HepG2 (cell line): ENCODE measurements at regions not wholly inside any gene's neighbourhood (a gene's known extent, or its start where the extent isn't known, plus 50 kb on each side); places are given as distances from the start of the nearest gene placed in this dataset.

Source experiments
- ATAC-seq: fragments of 200-7000 bp; cut with Tn5 transposase; 3 replicates; pipeline ENCODE4 v1.9.1; 2020; ENCODE audit warnings: mild to moderate bottlenecking, moderate library complexity
- BruUV-seq: library from RNA; stranded (reverse); fragments of 400-500 nt; replicated peaks from 2 replicates; lab custom pipeline; 2021; lab: Mats Ljungman, UMichigan
- CTCF ChIA-PET: fragments of 300-600 bp; formaldehyde crosslinking; extraction: SDS; loops from one replicate; lab custom pipeline; 2021; ENCODE audit warnings: low total read pairs, inconsistent platforms, low intra/inter-chr PET ratio; lab: Yijun Ruan, JAX
- POLR2A ChIA-PET: fragments of 350-600 bp; sonication (Branson Sonifier 250); formaldehyde crosslinking; loops from one replicate; lab custom pipeline; 2020; ENCODE audit warnings: antibody characterized with exemption, inconsistent platforms; lab: Yijun Ruan, JAX
- DNase-seq: peaks from one replicate; pipeline ENCODE4 v3.0.0-alpha.2; 2015; ENCODE audit warnings: low spot score
- FAIRE-seq: peaks from 3 replicates; lab custom pipeline; 2011; peaks lifted over from hg19 to GRCh38; lab: Jason Lieb, UNC
- H2AFZ ChIP-seq: one replicate; pipeline ENCODE4 v1.6.1; 2011; ENCODE audit warnings: low read length, inconsistent platforms
- H3K27ac ChIP-seq: fragments of 300-600 bp; 3 replicates; pipeline ENCODE4 v1.8.0; 2011; ENCODE audit warnings: mixed run types, mild to moderate bottlenecking, mixed read lengths, low read length, inconsistent platforms; ENCODE audit not compliant: insufficient read depth; ENCODE audit errors: extremely low read length
- H3K27me3 ChIP-seq, 2 experiments: fragments of 200-600 bp in 1 of 2; 2 replicates in 1 of 2; 3 replicates in 1 of 2; pipeline versions ENCODE4 v1.6.0 to v1.8.0; 2011; ENCODE audit warnings: low read length in 2 of 2, mild to moderate bottlenecking in 2 of 2, moderate library complexity in 2 of 2, inconsistent platforms in 1 of 2; ENCODE audit not compliant: insufficient read depth in 2 of 2, control insufficient read depth in 1 of 2
- H3K36me3 ChIP-seq, 2 experiments: fragments of 200-600 bp in 1 of 2; replicated peaks in 1 of 2; 2 replicates in 1 of 2; 3 replicates in 1 of 2; pipeline versions ENCODE4 v1.5.1 to v1.8.0; 2011; ENCODE audit warnings: low read length in 2 of 2, inconsistent platforms in 1 of 2; ENCODE audit not compliant: insufficient read depth in 2 of 2, control insufficient read depth in 1 of 2
- H3K4me1 ChIP-seq: 2 replicates; pipeline ENCODE4 v1.5.1; 2012; ENCODE audit warnings: low read length, inconsistent platforms; ENCODE audit not compliant: insufficient read depth
- H3K4me2 ChIP-seq: 2 replicates; pipeline ENCODE4 v1.6.0; 2011; ENCODE audit warnings: low read depth, low read length, inconsistent platforms
- H3K4me3 ChIP-seq, 3 experiments: fragments of 200-600 bp in 1 of 3; sonication (generic), shearing (Covaris generic) in 1 of 3; replicated peaks in 1 of 3; 2 replicates each; pipeline ENCODE4 v1.5.1; 2011 to 2016; ENCODE audit warnings: low read length in 3 of 3, inconsistent platforms in 2 of 3, low read depth in 2 of 3, mild to moderate bottlenecking in 2 of 3, control low read depth in 1 of 3, mixed read lengths in 1 of 3; ENCODE audit not compliant: insufficient read depth in 1 of 3
- H3K79me2 ChIP-seq: one replicate; pipeline ENCODE4 v1.6.1; 2011; ENCODE audit warnings: low read length, inconsistent platforms; ENCODE audit not compliant: insufficient read depth
- H3K9ac ChIP-seq: 2 replicates; pipeline ENCODE4 v1.6.0; 2011; ENCODE audit warnings: mild to moderate bottlenecking, low read depth, low read length, inconsistent platforms; ENCODE audit not compliant: insufficient read depth
- H3K9me3 ChIP-seq: 2 replicates; pipeline ENCODE4 v1.5.1; 2012; ENCODE audit warnings: mild to moderate bottlenecking, low read length
- H4K20me1 ChIP-seq: 2 replicates; pipeline ENCODE4 v1.6.0; 2011; ENCODE audit warnings: inconsistent platforms, mild to moderate bottlenecking, low read length, moderate library complexity; ENCODE audit not compliant: insufficient read depth
- EED ChIP-seq: sonication (generic); formaldehyde crosslinking; IDR thresholded peaks from 2 replicates; pipeline ENCODE4 v1.5.0; 2020; ENCODE audit warnings: mild to moderate bottlenecking, missing genetic modification reagents
- GTF3A ChIP-seq: sonication (generic); formaldehyde crosslinking; conservative IDR thresholded peaks from 2 replicates; pipeline ENCODE4 v1.4.0; 2020; ENCODE audit warnings: mild to moderate bottlenecking, missing genetic modification reagents
- HMG20B ChIP-seq: conservative IDR thresholded peaks from 2 replicates; pipeline ENCODE4 v1.6.1; 2016; ENCODE audit warnings: missing genetic modification reagents, missing compliant biosample characterization
- IKZF4 ChIP-seq: sonication (generic); formaldehyde crosslinking; IDR thresholded peaks from 2 replicates; pipeline ENCODE4 v1.5.1; 2020; ENCODE audit warnings: borderline replicate concordance, mild to moderate bottlenecking, low read depth, missing genetic modification reagents; ENCODE audit errors: not compliant biosample characterization
- JUNB ChIP-seq: sonication (generic); formaldehyde crosslinking; IDR thresholded peaks from 2 replicates; pipeline ENCODE4 v1.8.0; 2022; ENCODE audit warnings: missing genetic modification reagents, mild to moderate bottlenecking, borderline replicate concordance
- KLF6 ChIP-seq: IDR thresholded peaks from 2 replicates; pipeline ENCODE4 v1.8.0; 2016; ENCODE audit warnings: missing biosample characterization, missing genetic modification reagents
- MED8 ChIP-seq: sonication (generic); formaldehyde crosslinking; IDR thresholded peaks from 2 replicates; pipeline ENCODE4 v1.8.1; 2023; ENCODE audit warnings: mild to moderate bottlenecking, missing genetic modification reagents; ENCODE audit not compliant: insufficient replicate concordance
- PAX8 ChIP-seq: sonication (generic); formaldehyde crosslinking; IDR thresholded peaks from 2 replicates; pipeline ENCODE4 v1.8.0; 2022; ENCODE audit warnings: mild to moderate bottlenecking, missing genetic modification reagents, borderline replicate concordance
- SMC3 ChIP-seq: IDR thresholded peaks from 2 replicates; pipeline ENCODE4 v1.6.1; 2011; ENCODE audit warnings: low read length, improper control_type of control experiment
- ZBTB7A ChIP-seq: sonication (generic); formaldehyde crosslinking; IDR thresholded peaks from 2 replicates; pipeline ENCODE4 v1.8.0; 2022; ENCODE audit warnings: mild to moderate bottlenecking, missing genetic modification reagents
- ZFP62 ChIP-seq: sonication (generic); formaldehyde crosslinking; IDR thresholded peaks from 2 replicates; pipeline ENCODE4 v1.4.0; 2020; ENCODE audit warnings: missing genetic modification reagents
- ZNF143 ChIP-seq: sonication (generic); formaldehyde crosslinking; IDR thresholded peaks from 2 replicates; pipeline ENCODE4 v1.4.0; 2020; ENCODE audit warnings: missing genetic modification reagents
- ZNF335 ChIP-seq: sonication (generic); formaldehyde crosslinking; IDR thresholded peaks from 2 replicates; pipeline ENCODE4 v1.4.0; 2020; ENCODE audit warnings: missing genetic modification reagents
- ZNF367 ChIP-seq: sonication (generic); formaldehyde crosslinking; IDR thresholded peaks from 2 replicates; pipeline ENCODE4 v1.4.0; 2020; ENCODE audit warnings: missing genetic modification reagents, borderline replicate concordance
- ZNF430 ChIP-seq: sonication (generic); formaldehyde crosslinking; IDR thresholded peaks from 2 replicates; pipeline ENCODE4 v1.9.0; 2021; ENCODE audit warnings: mild to moderate bottlenecking, missing genetic modification reagents
- ZNF468 ChIP-seq: sonication (generic); formaldehyde crosslinking; IDR thresholded peaks from 2 replicates; pipeline ENCODE4 v1.8.0; 2022; ENCODE audit warnings: mild to moderate bottlenecking, moderate library complexity, missing genetic modification reagents
- ZNF766 ChIP-seq: sonication (generic); formaldehyde crosslinking; IDR thresholded peaks from 2 replicates; pipeline ENCODE4 v1.5.0; 2020; ENCODE audit warnings: missing genetic modification reagents, borderline replicate concordance
- WGBS: methylation state at CpG from one replicate; pipeline ENCODE4 v1.1.6; 2017; ENCODE audit warnings: low lambda C conversion rate; 5-methylcytosine and 5-hydroxymethylcytosine counted together
- in situ Hi-C: cut with HindIII; loops from 2 replicates; pipeline ENCODE4 v1.10.0; 2017; ENCODE audit warnings: low pct_unique_long_range_greater_than_20kb; ENCODE audit not compliant: extremely low pct_ligation_motif_present
- intact Hi-C: fragments of 100-400 bp; cut with micrococcal nuclease; formaldehyde crosslinking; loops from one replicate; pipeline ENCODE4 v1.10.0; 2022; ENCODE audit not compliant: unreplicated experiment
- TF ChIP-seq, protein P1 (sequence below): sonication (generic); formaldehyde crosslinking; IDR thresholded peaks from 2 replicates; pipeline ENCODE4 v1.4.0; 2020; ENCODE audit warnings: mild to moderate bottlenecking, missing genetic modification reagents
- TF ChIP-seq, protein P2 (sequence below): sonication (generic); formaldehyde crosslinking; IDR thresholded peaks from 2 replicates; pipeline ENCODE4 v1.4.0; 2020; ENCODE audit warnings: mild to moderate bottlenecking, missing genetic modification reagents, borderline replicate concordance
- TF ChIP-seq, protein P3 (sequence below): sonication (generic); formaldehyde crosslinking; IDR thresholded peaks from 2 replicates; pipeline ENCODE4 v1.4.0; 2020; ENCODE audit warnings: missing genetic modification reagents

DNA sequence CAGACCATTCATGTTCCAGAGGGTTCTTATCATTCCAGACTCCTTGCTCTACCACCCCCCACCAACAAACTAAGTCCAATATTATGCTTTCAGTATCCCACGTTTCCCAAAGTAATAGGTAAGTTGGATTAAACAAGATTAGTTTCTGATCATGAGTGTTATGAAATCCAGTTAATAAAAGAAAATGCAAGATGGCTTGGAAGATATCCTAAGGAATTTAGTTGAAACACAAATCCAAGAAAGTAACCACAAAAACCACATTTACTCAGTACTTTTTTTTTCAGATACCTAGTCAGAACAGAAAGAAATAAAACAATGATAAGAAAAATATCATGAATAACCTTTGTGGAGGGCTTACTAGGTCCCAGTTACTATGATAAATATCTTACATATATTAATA is 119.4 kb upstream of the MIR17HG start:
- CTCF ChIA-PET, result no interaction called here
- in situ Hi-C loops, result no loop called here

More for the DNA sequence above, 119.4 kb upstream of the MIR17HG start:
- ATAC-seq (no peak), FAIRE-seq (no peak), DNase-seq (no peak)
- Histone ChIP-seq H4K20me1 (no peaks in the 10 kb centered on the region), H3K27ac (no peak overlapping the region), H3K27me3 (no peaks in the 10 kb centered on the region), H3K9ac (no peak overlapping the region), H3K4me1 (no peaks in the 10 kb centered on the region), H3K9me3 (no peaks in the 10 kb centered on the region), H3K79me2 (no peaks in the 10 kb centered on the region), H3K36me3 (no peaks in the 10 kb centered on the region), H2AFZ (no peak overlapping the region), H3K4me2 (no peak overlapping the region), H3K4me3 (no peak overlapping the region)
- BruUV-seq, result no TSS peak
- POLR2A ChIA-PET, result no interaction called here
- WGBS, result 3% methylated on average over 1 of the region's 1 CpG
- intact Hi-C loops, result no loop called here
- TF ChIP-seq ZBTB7A (CRISPR knock-in tag) (no peak), ZNF335 (no peak), JUNB (CRISPR knock-in tag) (no peak), HMG20B (CRISPR knock-in tag) (no peak), PAX8 (CRISPR knock-in tag) (no peak), ZNF430 (CRISPR knock-in tag) (no peak), MED8 (CRISPR knock-in tag) (no peak), SMC3 (no peak), IKZF4 (no peak), ZNF367 (CRISPR knock-in tag) (no peak), ZNF766 (CRISPR knock-in tag) (no peak), EED (CRISPR knock-in tag) (no peak), KLF6 (CRISPR knock-in tag) (no peak), ZNF468 (no peak), GTF3A (CRISPR knock-in tag) (no peak), ZFP62 (CRISPR knock-in tag) (no peak), ZNF143 (no peak)
- TF ChIP-seq, protein P1, sequence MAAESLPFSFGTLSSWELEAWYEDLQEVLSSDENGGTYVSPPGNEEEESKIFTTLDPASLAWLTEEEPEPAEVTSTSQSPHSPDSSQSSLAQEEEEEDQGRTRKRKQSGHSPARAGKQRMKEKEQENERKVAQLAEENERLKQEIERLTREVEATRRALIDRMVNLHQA (CRISPR knock-in tag), result no peak
- TF ChIP-seq, protein P2, sequence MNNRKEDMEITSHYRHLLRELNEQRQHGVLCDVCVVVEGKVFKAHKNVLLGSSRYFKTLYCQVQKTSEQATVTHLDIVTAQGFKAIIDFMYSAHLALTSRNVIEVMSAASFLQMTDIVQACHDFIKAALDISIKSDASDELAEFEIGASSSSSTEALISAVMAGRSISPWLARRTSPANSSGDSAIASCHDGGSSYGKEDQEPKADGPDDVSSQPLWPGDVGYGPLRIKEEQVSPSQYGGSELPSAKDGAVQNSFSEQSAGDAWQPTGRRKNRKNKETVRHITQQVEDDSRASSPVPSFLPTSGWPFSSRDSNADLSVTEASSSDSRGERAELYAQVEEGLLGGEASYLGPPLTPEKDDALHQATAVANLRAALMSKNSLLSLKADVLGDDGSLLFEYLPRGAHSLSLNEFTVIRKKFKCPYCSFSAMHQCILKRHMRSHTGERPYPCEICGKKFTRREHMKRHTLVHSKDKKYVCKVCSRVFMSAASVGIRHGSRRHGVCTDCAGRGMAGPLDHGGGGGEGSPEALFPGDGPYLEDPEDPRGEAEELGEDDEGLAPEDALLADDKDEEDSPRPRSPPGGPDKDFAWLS (CRISPR knock-in tag), result no peak
- TF ChIP-seq, protein P3, sequence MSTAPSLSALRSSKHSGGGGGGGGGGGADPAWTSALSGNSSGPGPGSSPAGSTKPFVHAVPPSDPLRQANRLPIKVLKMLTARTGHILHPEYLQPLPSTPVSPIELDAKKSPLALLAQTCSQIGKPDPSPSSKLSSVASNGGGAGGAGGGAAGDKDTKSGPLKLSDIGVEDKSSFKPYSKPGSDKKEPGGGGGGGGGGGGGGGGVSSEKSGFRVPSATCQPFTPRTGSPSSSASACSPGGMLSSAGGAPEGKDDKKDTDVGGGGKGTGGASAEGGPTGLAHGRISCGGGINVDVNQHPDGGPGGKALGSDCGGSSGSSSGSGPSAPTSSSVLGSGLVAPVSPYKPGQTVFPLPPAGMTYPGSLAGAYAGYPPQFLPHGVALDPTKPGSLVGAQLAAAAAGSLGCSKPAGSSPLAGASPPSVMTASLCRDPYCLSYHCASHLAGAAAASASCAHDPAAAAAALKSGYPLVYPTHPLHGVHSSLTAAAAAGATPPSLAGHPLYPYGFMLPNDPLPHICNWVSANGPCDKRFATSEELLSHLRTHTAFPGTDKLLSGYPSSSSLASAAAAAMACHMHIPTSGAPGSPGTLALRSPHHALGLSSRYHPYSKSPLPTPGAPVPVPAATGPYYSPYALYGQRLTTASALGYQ (CRISPR knock-in tag), result no peak
